ENCODE measurements at regions not wholly inside any gene's neighbourhood (a gene's known extent, or its start where the extent isn't known, plus 50 kb on each side); places are given as distances from the start of the nearest gene placed in this dataset.
A peak's percentile ranks its signal among the peaks of the same experiment; 100 is the strongest.

DNA sequence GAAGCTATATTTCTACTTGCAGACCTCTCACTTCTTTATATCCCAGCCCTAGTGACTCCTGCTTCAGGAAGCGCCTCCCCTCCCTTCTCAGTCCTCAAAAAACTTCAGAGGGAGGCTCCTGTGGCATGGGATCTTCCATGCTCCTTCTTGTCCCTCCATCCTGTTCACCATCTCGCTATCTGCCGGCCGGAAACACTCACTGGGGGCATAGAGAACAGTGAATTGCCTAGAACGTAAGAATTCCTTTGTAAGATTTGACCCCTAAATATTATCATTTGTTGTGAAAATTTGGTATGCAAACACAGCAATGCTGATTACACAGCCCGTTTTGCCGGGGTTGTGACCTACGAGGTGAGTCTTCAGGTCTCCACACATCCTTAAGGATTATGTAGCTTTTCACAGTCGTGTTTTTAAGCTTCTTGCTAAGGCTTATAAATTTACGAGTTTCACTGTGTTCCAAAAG, 218.7 kb upstream of the ATP10A start:
- TF ChIP-seq, protein P1, sequence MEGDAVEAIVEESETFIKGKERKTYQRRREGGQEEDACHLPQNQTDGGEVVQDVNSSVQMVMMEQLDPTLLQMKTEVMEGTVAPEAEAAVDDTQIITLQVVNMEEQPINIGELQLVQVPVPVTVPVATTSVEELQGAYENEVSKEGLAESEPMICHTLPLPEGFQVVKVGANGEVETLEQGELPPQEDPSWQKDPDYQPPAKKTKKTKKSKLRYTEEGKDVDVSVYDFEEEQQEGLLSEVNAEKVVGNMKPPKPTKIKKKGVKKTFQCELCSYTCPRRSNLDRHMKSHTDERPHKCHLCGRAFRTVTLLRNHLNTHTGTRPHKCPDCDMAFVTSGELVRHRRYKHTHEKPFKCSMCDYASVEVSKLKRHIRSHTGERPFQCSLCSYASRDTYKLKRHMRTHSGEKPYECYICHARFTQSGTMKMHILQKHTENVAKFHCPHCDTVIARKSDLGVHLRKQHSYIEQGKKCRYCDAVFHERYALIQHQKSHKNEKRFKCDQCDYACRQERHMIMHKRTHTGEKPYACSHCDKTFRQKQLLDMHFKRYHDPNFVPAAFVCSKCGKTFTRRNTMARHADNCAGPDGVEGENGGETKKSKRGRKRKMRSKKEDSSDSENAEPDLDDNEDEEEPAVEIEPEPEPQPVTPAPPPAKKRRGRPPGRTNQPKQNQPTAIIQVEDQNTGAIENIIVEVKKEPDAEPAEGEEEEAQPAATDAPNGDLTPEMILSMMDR (IDR thresholded peaks at IDR 0.05), result no peak
- DNase-seq (ENCODE audit: low spot score) (no peak), ATAC-seq (ENCODE audit: insufficient number of reproducible peaks, low FRiP score, low read depth) (no peak)
- Histone ChIP-seq H3K9me3 (no peaks in the 10 kb centered on the region), H3K27ac (peak overlapping the region; percentile 48 to 86), H3K27me3 (replicated peaks; ENCODE audit: insufficient read depth) (no peaks in the 10 kb centered on the region), H3K4me3 (peak overlapping the region; percentile 98), H3K4me1 (ENCODE audit: control insufficient read depth in 1 of 2, low read depth in 2 of 2) (peaks cover 5 to 12% of the 10 kb centered on the region in 2 donors), H3K36me3 (no peaks in the 10 kb centered on the region)

GRCh38 chr15:26075770-26076169, 212.6 kb upstream of the ATP10A start:
- ATAC-seq (ENCODE audit: insufficient number of reproducible peaks, low FRiP score, low read depth) (no peak), DNase-seq (ENCODE audit: low spot score) (no peak)
- no peaks in the 10 kb centered on the region for H3K9me3 ChIP-seq
- no peaks in the 10 kb centered on the region for H3K4me1 ChIP-seq (ENCODE audit: control insufficient read depth in 1 of 2, low read depth in 2 of 2)
- H3K27me3 ChIP-seq (replicated peaks; ENCODE audit: insufficient read depth), result no peaks in the 10 kb centered on the region
- H3K4me3 ChIP-seq, result no peak overlapping the region
- TF ChIP-seq, protein P1 (IDR thresholded peaks at IDR 0.05), result no peak
- no peaks in the 10 kb centered on the region for H3K36me3 ChIP-seq
- H3K27ac ChIP-seq, result no peak overlapping the region

DNA sequence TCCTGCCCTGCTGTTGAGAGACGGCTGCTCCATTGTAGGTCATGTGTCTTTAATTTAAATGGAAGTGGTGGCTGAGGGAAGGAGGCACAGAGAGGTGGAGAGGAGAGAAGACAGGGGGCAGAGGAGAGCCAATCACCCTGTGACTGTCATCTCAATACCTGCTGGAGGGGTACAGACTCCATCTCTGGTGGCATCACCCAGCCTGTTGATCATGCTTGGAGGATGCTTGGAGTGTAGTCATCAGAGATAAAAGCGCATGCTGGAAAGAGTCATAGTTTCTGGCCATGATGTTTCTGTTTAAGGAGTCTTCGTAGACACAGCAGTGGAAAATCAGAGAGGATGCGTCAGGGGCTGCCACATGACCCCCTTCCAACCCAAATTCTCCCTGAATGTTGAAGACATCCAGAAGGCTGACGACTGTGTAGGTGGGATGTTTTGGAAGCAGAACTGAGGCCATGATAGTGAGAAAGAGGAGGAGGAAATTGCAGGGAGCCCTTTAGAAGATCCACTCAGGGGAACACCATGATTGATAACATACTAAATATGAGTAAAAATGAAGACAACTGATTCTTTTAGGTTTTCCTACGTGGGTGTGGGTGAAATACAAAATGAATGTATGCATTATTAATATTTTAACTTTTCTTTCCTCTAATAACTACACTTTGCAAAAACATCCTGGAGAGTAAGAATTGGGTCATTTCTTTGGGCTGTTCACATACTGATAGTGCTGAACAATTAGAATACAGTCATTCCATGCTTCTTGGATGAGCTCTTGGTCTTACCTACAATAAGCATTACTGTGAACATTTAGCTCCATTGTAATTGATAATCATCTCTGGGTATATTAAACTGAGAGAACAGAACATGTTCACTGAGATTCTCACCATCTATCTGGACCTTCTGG, 210.6 kb upstream of the ATP10A start:
- Histone ChIP-seq H3K4me1 (ENCODE audit: control insufficient read depth in 1 of 2, low read depth in 2 of 2) (no peaks in the 10 kb centered on the region), H3K27me3 (replicated peaks; ENCODE audit: insufficient read depth) (no peaks in the 10 kb centered on the region), H3K36me3 (no peaks in the 10 kb centered on the region), H3K4me3 (no peak overlapping the region), H3K27ac (no peak overlapping the region), H3K9me3 (no peaks in the 10 kb centered on the region)
- TF ChIP-seq, protein P1 (IDR thresholded peaks at IDR 0.05), result no peak
- ATAC-seq (ENCODE audit: insufficient number of reproducible peaks, low FRiP score, low read depth) (no peak), DNase-seq (ENCODE audit: low spot score) (no peak)

DNA sequence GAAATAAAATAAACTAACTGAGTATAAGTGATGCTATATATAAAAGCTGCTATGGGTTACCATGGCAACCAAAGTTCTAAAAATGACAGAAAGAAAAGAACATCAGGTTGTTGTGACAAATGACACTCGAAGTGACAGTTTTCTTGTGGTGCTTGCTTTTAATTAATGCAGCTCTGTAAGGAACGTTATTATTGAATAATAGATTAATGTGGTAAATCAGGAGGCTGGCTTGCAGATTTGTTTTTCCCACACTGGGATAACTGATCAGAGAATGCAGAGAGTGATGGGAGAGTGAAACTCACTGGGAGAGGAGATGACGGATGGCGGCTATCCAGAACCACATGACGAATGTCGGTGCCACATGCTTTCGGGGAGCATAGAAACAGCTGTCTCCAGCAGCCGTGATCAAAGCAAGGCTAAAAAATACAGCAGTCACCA, 207.0 kb upstream of the ATP10A start:
- ATAC-seq (ENCODE audit: insufficient number of reproducible peaks, low FRiP score, low read depth) (no peak), DNase-seq (ENCODE audit: low spot score) (no peak)
- Histone ChIP-seq H3K27me3 (replicated peaks; ENCODE audit: insufficient read depth) (no peaks in the 10 kb centered on the region), H3K4me1 (ENCODE audit: control insufficient read depth in 1 of 2, low read depth in 2 of 2) (peaks cover 0 to 7% of the 10 kb centered on the region in 2 donors), H3K9me3 (no peaks in the 10 kb centered on the region), H3K4me3 (no peak overlapping the region), H3K27ac (no peak overlapping the region), H3K36me3 (no peaks in the 10 kb centered on the region)
- TF ChIP-seq, protein P1 (IDR thresholded peaks at IDR 0.05), result no peak

GRCh38 chr15:26069231-26069641, 206.1 kb upstream of the ATP10A start:
- TF ChIP-seq, protein P1 (IDR thresholded peaks at IDR 0.05), result no peak
- no peaks in the 10 kb centered on the region for H3K27me3 ChIP-seq (replicated peaks; ENCODE audit: insufficient read depth)
- H3K9me3 ChIP-seq, result no peaks in the 10 kb centered on the region
- peaks cover 0 to 7% of the 10 kb centered on the region in 2 donors for H3K4me1 ChIP-seq (ENCODE audit: control insufficient read depth in 1 of 2, low read depth in 2 of 2)
- H3K4me3 ChIP-seq, result no peak overlapping the region
- DNase-seq (ENCODE audit: low spot score) (no peak), ATAC-seq (ENCODE audit: insufficient number of reproducible peaks, low FRiP score, low read depth) (no peak)
- H3K36me3 ChIP-seq, result no peaks in the 10 kb centered on the region
- no peak overlapping the region for H3K27ac ChIP-seq

All from thoracic aorta (tissue), 2 donors.